ENCODE measurements at regions not wholly inside any gene's neighbourhood (a gene's known extent, or its start where the extent isn't known, plus 50 kb on each side); places are given as distances from the start of the nearest gene placed in this dataset.

DNA sequence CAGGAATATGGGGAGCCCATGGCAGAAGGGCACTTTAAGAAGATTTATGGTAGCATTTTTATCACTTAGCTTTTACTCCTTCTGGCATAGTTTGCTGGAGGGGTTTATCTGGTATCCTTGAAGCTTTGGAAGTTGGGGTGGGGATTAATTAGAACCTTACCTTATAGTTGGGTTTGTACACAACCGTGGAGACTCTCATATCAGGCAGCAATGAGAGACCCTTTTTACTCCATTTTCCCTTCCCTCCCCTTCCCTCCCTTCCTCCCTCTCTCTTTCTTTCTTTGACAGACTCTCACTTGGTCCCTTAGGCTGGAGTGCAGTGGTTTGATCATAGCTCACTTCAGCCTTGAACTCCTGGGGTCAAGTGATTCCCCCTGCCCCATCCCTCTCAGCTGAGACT is 465.8 kb upstream of the PODXL start:
- TF ChIP-seq, protein P1, sequence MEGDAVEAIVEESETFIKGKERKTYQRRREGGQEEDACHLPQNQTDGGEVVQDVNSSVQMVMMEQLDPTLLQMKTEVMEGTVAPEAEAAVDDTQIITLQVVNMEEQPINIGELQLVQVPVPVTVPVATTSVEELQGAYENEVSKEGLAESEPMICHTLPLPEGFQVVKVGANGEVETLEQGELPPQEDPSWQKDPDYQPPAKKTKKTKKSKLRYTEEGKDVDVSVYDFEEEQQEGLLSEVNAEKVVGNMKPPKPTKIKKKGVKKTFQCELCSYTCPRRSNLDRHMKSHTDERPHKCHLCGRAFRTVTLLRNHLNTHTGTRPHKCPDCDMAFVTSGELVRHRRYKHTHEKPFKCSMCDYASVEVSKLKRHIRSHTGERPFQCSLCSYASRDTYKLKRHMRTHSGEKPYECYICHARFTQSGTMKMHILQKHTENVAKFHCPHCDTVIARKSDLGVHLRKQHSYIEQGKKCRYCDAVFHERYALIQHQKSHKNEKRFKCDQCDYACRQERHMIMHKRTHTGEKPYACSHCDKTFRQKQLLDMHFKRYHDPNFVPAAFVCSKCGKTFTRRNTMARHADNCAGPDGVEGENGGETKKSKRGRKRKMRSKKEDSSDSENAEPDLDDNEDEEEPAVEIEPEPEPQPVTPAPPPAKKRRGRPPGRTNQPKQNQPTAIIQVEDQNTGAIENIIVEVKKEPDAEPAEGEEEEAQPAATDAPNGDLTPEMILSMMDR (conservative IDR thresholded peaks at IDR 0.05; ENCODE audit: low read length) = no peak
- TF ChIP-seq EZH2phosphoT487 (IDR thresholded peaks at IDR 0.05; ENCODE audit: borderline replicate concordance) = no peak
